Spinal cord (tissue), 9 donors: ENCODE measurements at regions not wholly inside any gene's neighbourhood (a gene's known extent, or its start where the extent isn't known, plus 50 kb on each side); places are given as distances from the start of the nearest gene placed in this dataset.

Experiments
- DNase-seq, 6 donors: peaks; one replicate each; pipeline versions ENCODE4 v3.0.0 to v3.0.0-alpha.2; 2013 to 2015; ENCODE audit warnings: low spot score in 6 of 6, low read depth in 4 of 6
- H3K27ac ChIP-seq: one replicate; pipeline ENCODE4 v1.5.1; 2013; ENCODE audit warnings: low read depth, low read length, control low read depth
- H3K27me3 ChIP-seq: one replicate; pipeline ENCODE4 v1.6.1; 2013; ENCODE audit warnings: low read length; ENCODE audit not compliant: control insufficient read depth, insufficient read depth
- H3K36me3 ChIP-seq: one replicate; pipeline ENCODE4 v1.6.1; 2013; ENCODE audit warnings: low read length; ENCODE audit not compliant: control insufficient read depth, insufficient read depth
- H3K4me1 ChIP-seq: one replicate; pipeline ENCODE4 v1.6.1; 2013; ENCODE audit warnings: low read length; ENCODE audit not compliant: control insufficient read depth, insufficient read depth
- H3K4me3 ChIP-seq: one replicate; pipeline ENCODE4 v1.5.1; 2013; ENCODE audit warnings: low read depth, low read length, control low read depth
- H3K9me3 ChIP-seq: one replicate; pipeline ENCODE4 v1.6.1; 2013; ENCODE audit warnings: low read length; ENCODE audit not compliant: control insufficient read depth, insufficient read depth
- WGBS: methylation state at CpG from one replicate; pipeline ENCODE4 v1.1.5; 2013; ENCODE audit warnings: missing lambda C conversion rate; ENCODE audit not compliant: insufficient coverage; 5-methylcytosine and 5-hydroxymethylcytosine counted together
- donor health status: healthy.

- no peak for DNase-seq
- no peaks in the 10 kb centered on the region for H3K4me1 ChIP-seq
- no peaks in the 10 kb centered on the region for H3K27me3 ChIP-seq
- H3K9me3 ChIP-seq: no peaks in the 10 kb centered on the region
- no peak overlapping the region for H3K4me3 ChIP-seq
- H3K27ac ChIP-seq: no peak overlapping the region
- no peaks in the 10 kb centered on the region for H3K36me3 ChIP-seq
Measured at GRCh38 chr12:23433121-23433520, 516.3 kb downstream of the SOX5 start.

GRCh38 chr12:23434154-23434553 is 515.3 kb downstream of the SOX5 start:
- no peaks in the 10 kb centered on the region for H3K27me3 ChIP-seq
- DNase-seq: no peak
- H3K4me1 ChIP-seq: no peaks in the 10 kb centered on the region
- H3K4me3 ChIP-seq: no peak overlapping the region
- no peaks in the 10 kb centered on the region for H3K36me3 ChIP-seq
- no peak overlapping the region for H3K27ac ChIP-seq
- WGBS: 88% methylated on average over 1 of the region's 2 CpGs
- no peaks in the 10 kb centered on the region for H3K9me3 ChIP-seq

DNA sequence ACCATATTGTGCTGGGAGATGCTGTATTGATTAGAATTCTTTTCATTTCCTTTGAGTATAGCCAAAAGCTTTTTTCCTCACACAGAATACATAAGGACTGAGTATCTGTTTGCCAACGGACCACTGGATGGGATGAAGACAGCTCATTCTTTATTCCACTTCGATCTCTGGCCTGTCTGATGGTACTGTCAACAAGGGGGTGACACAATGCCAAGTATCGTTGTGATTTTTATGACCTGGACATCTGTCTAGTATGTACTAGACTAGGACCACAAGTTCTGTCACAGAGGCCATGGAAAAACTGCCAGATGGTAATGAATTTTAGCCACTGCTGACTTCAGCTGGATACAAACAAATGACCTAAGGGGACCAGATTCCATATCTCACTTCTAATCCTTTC is 502.7 kb downstream of the SOX5 start:
- no peaks in the 10 kb centered on the region for H3K36me3 ChIP-seq
- 68% methylated on average over 3 of the region's 3 CpGs for WGBS

DNA sequence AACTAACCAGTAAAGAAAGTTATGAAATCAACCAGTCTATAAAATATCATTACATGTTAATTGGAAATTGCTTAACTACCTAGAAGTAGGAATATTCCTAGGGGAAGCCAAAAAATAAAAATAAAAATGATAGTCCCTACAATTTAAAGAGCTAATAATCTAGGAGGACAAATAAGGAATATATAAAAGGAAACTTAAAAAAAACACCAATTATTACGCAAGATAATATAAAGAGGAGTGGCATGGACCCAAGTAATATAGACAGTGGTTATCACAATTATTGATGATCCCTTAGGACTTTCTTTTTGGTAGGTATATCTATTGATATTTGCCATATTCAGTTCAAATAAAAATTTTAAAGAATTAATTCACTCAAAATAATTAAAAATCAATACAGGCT is 498.7 kb downstream of the SOX5 start:
- Histone ChIP-seq H3K4me1 (no peaks in the 10 kb centered on the region), H3K9me3 (no peaks in the 10 kb centered on the region)
- WGBS: no CpG with 5 or more reads among the region's 1 CpG

More for the DNA sequence above, 502.7 kb downstream of the SOX5 start:
- Histone ChIP-seq H3K27ac (no peak overlapping the region), H3K4me3 (no peak overlapping the region), H3K27me3 (no peaks in the 10 kb centered on the region), H3K4me1 (no peaks in the 10 kb centered on the region), H3K9me3 (no peaks in the 10 kb centered on the region)
- peak in 3 of 6 donors; percentile 1 to 12 (median 4) for DNase-seq

GRCh38 chr12:23455283-23455682 is 494.2 kb downstream of the SOX5 start:
- WGBS: 100% methylated on average over 1 of the region's 2 CpGs

More for the DNA sequence above, 498.7 kb downstream of the SOX5 start:
- H3K27me3 ChIP-seq: no peaks in the 10 kb centered on the region
- H3K36me3 ChIP-seq: no peaks in the 10 kb centered on the region
- H3K27ac ChIP-seq: no peak overlapping the region
- DNase-seq: no peak
- no peak overlapping the region for H3K4me3 ChIP-seq

GRCh38 chr12:23458640-23459039 is 490.8 kb downstream of the SOX5 start:
- Histone ChIP-seq H3K36me3 (no peaks in the 10 kb centered on the region), H3K9me3 (peaks cover 4% of the 10 kb centered on the region), H3K4me3 (no peak overlapping the region), H3K4me1 (no peaks in the 10 kb centered on the region), H3K27ac (no peak overlapping the region), H3K27me3 (no peaks in the 10 kb centered on the region)
- DNase-seq: no peak
- WGBS: 100% methylated on average over 1 of the region's 2 CpGs

More at GRCh38 chr12:23455283-23455682, 494.2 kb downstream of the SOX5 start:
- no peaks in the 10 kb centered on the region for H3K27me3 ChIP-seq
- no peaks in the 10 kb centered on the region for H3K36me3 ChIP-seq
- no peak overlapping the region for H3K27ac ChIP-seq
- no peak overlapping the region for H3K4me3 ChIP-seq
- H3K9me3 ChIP-seq: no peaks in the 10 kb centered on the region
- no peaks in the 10 kb centered on the region for H3K4me1 ChIP-seq
- DNase-seq: no peak

- no peaks in the 10 kb centered on the region for H3K27me3 ChIP-seq
- no peaks in the 10 kb centered on the region for H3K36me3 ChIP-seq
Measured at GRCh38 chr12:23462546-23462945, 486.9 kb downstream of the SOX5 start.

GRCh38 chr12:23463172-23463571 is 486.3 kb downstream of the SOX5 start:
- Histone ChIP-seq H3K27me3 (no peaks in the 10 kb centered on the region), H3K27ac (no peak overlapping the region), H3K9me3 (peaks cover 9% of the 10 kb centered on the region), H3K36me3 (no peaks in the 10 kb centered on the region), H3K4me3 (no peak overlapping the region), H3K4me1 (no peaks in the 10 kb centered on the region)
- no peak for DNase-seq
- no CpG with 5 or more reads among the region's 1 CpG for WGBS

More at GRCh38 chr12:23462546-23462945, 486.9 kb downstream of the SOX5 start:
- whole genome bisulfite sequencing: no CpG with 5 or more reads among the region's 3 CpGs
- Histone ChIP-seq H3K4me1 (no peaks in the 10 kb centered on the region), H3K9me3 (peaks cover 9% of the 10 kb centered on the region), H3K27ac (no peak overlapping the region), H3K4me3 (no peak overlapping the region)
- DNase-seq: no peak

DNA sequence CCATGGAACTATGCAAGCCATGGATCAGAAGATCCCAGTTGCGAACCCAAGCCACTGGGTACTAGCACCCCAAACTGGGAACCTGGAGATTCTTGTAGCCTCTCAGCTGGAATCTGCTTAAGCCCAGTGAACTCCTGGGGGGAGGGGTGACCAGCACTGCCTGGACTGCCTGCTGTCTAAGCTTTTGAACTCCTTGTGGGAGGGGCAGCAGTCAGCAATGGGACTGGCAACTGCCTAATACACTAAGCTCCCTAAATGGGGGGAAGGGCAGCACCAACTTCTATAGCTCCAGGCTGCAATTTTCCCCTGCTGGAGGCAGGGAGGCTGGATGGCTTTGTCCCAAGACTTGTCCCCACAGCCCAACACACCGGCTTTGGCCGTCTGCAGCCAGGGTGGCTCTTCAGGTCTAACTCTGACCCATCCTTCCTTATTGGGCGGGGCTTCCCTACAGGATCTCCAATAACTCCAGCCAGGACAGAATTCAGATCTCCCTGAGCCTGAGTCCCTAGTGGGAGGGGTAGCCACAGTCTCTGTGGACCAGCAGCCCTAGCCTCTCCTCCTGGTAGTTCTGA is 485.1 kb downstream of the SOX5 start:
- Histone ChIP-seq H3K4me1 (no peaks in the 10 kb centered on the region), H3K36me3 (no peaks in the 10 kb centered on the region), H3K4me3 (no peak overlapping the region), H3K27me3 (no peaks in the 10 kb centered on the region), H3K9me3 (peaks cover 9% of the 10 kb centered on the region), H3K27ac (no peak overlapping the region)
- WGBS: 94% methylated on average over 3 of the region's 4 CpGs
- no peak for DNase-seq

DNA sequence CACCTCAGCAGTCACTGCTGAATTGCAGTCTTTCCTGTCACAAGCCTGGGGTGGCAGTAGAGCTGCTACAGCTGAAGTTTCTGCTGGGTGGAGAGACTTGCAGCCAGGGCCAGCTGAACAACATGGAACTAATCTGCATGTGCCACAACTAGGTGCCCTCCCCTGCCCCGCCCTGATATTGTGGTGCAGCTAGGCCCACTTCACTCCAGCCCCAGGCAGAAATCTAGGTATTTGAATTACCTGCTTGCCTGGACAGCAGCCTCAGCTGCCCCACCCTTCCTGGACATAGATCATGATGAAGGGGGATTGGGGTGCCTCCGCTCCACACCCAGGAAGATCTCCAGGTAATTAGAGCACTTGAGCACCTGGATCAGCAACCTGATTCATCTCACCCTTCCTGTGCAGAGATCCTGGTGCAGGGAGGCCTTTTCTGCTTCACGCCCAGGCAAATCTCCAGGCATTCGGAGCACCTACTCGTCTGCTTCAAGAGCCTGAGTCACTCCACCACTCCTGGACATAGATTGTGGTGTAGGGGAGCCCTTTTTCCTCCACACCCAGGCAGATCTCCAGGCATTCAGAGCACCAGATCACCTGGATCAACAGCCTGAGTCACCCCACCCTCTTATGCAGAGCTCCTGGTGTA is 477.0 kb downstream of the SOX5 start:
- no peaks in the 10 kb centered on the region for H3K27me3 ChIP-seq
- no peaks in the 10 kb centered on the region for H3K36me3 ChIP-seq
- no peak overlapping the region for H3K4me3 ChIP-seq
- H3K9me3 ChIP-seq: no peaks in the 10 kb centered on the region
- H3K27ac ChIP-seq: no peak overlapping the region
- H3K4me1 ChIP-seq: no peaks in the 10 kb centered on the region
- DNase-seq: no peak
- 100% methylated on average over 1 of the region's 5 CpGs for WGBS
